Amniotic epithelial cell (primary cell): ENCODE measurements at regions not wholly inside any gene's neighbourhood (a gene's known extent, or its start where the extent isn't known, plus 50 kb on each side); places are given as distances from the start of the nearest gene placed in this dataset.
"Not testable (repeated sequence)": the region's sequence is repeated elsewhere in the genome, so short reads cannot be mapped to it uniquely, and the experiment has no call there.

ENCODE experiments used
- DNase-seq: peaks from one replicate; pipeline ENCODE4 v3.0.0-alpha.2; 2010; ENCODE audit warnings: low read depth

DNA sequence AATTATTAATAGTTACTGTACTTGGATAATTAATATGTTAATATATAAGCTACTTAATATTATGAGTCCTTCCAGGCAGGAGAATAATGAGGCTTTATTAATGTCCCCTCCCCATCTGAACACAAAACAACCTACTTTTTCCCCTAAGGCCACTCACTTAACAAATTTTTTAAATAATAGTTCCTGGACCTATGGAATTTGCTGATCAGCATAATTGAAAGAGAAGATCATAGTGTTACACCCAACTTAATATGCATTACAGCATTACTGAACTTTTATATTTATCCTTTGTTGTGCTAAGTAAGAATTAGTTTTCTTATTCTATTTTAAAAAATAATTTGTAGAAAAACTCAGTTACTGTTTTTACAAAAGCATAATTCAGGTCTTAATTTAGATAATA lies 1537.7 kb upstream of the GOT2 start:
- no peak for DNase-seq

GRCh38 chr16:60271025-60271771 lies 1537.1 kb upstream of the GOT2 start:
- DNase-seq = no peak

GRCh38 chr16:60261425-60261824 lies 1527.3 kb upstream of the GOT2 start:
- DNase-seq = no peak

GRCh38 chr16:60259956-60260355 lies 1525.8 kb upstream of the GOT2 start:
- DNase-seq = no peak

- no peak for DNase-seq
These were observed 1512.0 kb upstream of the GOT2 start for GRCh38 chr16:60246086-60246485.

GRCh38 chr16:60241671-60242070 lies 1507.6 kb upstream of the GOT2 start:
- DNase-seq = no peak

GRCh38 chr16:60230666-60231065 lies 1496.5 kb upstream of the GOT2 start:
- no peak for DNase-seq

GRCh38 chr16:60225541-60225940 lies 1491.4 kb upstream of the GOT2 start:
- no peak for DNase-seq

DNA sequence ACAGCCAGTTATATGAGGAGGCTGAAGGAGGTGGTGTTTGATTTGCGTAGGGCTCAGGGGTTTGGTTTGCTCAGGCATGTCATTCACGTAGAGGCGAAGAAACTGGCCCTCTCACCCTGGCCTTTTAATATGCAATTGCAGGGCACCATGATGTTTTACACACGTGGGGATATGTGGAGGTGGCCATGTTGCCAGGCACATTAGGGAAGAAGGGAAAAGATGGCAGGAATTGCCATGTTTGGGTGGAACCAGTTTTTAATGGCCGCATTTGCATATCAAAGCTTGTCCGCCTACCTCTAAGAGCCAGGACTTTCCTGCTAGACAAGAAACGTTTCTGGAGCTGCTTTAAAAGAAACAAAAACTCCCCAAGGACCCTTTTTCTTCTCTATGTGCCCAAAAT lies 1483.7 kb upstream of the GOT2 start:
- no peak for DNase-seq

DNA sequence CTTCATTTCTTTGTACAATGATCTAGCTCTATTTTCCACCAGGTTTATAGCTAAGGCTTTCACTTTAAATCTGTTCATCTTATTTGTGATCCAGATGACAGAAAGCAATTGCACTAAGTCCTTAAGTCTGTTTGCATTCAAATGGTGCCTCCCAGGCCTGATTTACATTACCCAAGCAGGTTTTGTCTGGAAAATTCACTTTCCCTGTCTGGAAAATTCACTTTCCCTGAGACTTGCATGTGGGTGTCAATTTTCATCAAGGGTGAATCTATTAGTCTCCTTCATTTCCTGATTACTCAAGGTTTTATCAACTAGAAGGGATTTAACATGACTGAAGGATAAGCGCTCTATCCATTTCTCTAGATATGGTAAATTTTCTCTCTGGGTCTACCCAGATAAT lies 1480.2 kb upstream of the GOT2 start:
- no peak for DNase-seq

- DNase-seq = no peak
These were observed 1472.4 kb upstream of the GOT2 start for GRCh38 chr16:60206516-60206915.

DNA sequence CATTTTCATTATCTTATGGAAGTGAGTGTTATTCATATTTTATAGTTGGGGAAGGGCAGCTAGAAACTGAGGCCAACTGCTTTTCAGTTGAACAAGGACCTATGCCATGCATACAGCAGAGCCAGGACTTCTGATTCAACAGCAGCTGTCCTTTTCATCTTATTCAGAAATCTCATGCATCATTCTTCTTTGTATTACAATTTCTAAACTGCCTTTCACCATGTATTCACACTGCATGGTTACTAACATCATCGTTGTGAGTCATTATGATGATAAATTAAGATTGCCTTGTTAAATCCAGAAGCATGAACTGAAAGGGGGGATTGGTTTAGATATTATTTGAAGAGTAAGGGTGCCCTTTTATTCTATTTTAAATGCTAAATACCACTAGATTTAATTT lies 1470.1 kb upstream of the GOT2 start:
- DNase-seq = no peak

DNA sequence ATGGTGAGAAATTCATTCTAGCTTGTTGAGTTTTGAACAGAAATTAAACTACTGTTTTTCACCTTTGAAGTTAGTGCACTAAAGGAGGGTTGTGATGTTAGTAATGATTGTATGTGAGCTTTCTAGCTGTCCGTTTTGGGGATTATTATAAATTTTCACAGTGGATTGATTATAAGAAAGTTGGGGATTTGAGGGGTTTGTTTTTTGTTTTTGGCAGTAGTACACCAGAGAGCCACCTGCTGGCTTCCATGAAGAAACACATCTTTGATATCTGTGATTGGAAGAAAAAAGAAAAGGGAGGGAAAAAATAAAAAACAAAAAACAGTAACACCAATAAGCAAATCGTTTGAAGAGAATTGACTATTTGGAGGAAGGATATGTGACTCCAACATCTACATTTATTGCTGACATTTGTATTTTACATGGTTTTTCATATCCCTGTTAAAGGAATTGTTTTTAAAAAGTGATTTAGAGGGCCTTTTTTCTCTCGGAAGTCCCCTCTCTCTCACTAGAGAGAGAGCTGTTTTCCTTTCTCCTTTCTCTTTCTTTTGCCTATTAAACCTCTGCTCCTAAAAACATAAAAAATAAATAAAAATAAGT lies 1469.5 kb upstream of the GOT2 start:
- DNase-seq = no peak

- not testable (repeated sequence) for DNase-seq
These were observed 1466.6 kb upstream of the GOT2 start for GRCh38 chr16:60200729-60201128.

- no peak for DNase-seq
These were observed 1466.0 kb upstream of the GOT2 start for GRCh38 chr16:60200161-60200560.

DNA sequence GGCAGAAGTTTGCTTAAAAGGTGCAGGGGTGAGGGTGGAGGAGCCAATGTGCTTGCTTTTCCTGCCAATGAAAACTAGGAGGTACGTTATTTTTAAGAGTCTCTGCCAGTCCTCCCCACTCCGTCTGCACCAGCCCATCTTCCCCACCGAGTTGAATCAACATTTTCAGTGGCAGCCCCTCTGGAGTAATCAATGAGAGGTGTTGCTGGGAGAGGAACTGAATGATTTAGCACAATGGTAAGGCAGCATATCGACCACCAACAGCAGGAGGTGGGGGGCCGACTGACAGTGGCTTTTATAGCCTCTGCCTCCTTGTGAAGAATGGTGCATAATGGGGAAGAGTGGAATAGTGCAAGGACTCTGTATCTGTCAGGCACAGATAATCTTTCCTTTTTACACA lies 1465.0 kb upstream of the GOT2 start:
- no peak for DNase-seq

DNA sequence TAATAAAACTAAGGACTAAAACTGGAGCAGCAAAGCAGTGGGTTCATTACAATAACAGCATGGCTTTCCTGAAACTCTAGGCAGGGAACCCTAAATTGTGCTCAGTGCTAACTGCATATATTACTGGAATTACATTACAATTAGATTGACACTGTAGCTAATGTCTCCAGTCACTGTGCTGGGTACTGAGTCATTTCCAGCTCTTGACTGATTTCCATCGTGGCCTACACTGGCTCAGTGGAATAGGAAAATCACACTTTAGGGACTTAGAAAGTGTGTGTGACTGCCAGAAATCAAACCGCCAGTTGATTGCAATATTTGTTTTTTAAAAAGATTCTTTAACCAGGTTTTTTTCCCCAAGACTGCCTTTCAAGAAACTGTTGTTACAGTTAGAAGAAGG lies 1447.4 kb upstream of the GOT2 start:
- DNase-seq = no peak

GRCh38 chr16:60180609-60181008 lies 1446.5 kb upstream of the GOT2 start:
- no peak for DNase-seq

DNA sequence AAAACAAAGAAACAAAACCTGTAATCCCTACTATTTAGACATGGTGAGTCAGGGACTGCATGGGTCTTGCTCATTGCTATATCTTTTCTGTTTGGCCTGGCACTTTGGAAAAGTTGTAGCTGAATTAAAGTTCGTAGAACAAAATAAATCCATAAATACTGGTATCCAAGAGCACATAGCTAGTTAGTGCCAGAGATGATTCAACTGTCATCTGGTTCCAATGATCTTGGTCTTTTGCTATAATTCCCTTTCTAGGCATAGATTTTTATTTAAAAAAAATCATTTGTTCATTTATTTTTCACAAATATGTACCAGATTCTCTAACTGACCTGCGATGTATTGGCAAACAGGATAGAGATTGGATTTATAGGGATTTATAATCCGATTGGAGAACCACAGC lies 1436.1 kb upstream of the GOT2 start:
- no peak for DNase-seq

- DNase-seq = no peak
These were observed 1432.0 kb upstream of the GOT2 start for GRCh38 chr16:60166111-60166510.

GRCh38 chr16:60151987-60152386 lies 1417.9 kb upstream of the GOT2 start:
- no peak for DNase-seq

GRCh38 chr16:60150907-60151306 lies 1416.8 kb upstream of the GOT2 start:
- DNase-seq = no peak

DNA sequence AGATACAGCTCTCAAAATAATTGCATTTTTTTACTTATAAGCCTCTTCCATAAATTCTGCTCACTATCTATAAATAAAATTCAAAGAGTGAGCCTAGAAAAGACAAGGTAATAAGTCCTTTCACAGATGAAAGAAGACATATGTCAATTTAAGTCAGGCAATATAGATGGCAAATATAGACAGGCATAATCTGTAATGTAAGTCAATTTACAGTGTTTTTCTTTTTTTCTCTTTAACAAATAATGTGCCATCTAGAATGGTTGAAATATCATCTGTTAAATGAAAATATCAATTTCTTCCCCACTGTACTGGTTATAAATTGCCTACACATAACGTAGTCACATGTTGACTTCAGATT lies 1409.2 kb upstream of the GOT2 start:
- DNase-seq = no peak
